AG08395 (cell line): ENCODE measurements at regions not wholly inside any gene's neighbourhood (a gene's known extent, or its start where the extent isn't known, plus 50 kb on each side); places are given as distances from the start of the nearest gene placed in this dataset.

Experiments
- DNase-seq: peaks from one replicate; pipeline ENCODE4 v3.0.0; 2012; ENCODE audit warnings: mixed read lengths, low spot score

DNA sequence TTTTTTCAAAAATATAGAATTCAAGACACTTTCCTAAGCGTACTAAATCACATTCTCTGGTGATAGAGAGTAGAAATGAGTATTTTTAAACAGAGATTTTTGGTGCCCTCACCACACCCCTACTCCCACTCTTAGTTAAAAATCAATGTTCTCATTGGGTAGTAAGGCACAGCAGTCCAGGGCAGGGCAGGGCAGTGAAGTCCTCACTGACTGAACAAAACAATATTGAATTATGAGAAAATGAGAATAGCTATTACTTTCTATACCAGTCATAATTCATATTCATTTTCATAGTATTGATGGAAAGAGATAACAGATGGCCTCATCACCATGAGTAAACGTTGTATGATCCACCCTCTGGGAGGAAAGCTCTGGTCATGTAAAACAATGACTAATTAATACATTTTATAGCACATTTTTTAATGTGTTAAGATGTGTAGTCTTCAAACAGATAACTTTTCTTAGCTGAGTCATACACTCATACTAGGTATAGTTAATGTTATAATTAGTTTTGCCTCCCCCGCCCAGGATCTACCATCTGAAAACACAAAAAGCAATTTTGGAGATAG is 686.1 kb downstream of the KCNJ3 start:
- no peak for DNase-seq

DNA sequence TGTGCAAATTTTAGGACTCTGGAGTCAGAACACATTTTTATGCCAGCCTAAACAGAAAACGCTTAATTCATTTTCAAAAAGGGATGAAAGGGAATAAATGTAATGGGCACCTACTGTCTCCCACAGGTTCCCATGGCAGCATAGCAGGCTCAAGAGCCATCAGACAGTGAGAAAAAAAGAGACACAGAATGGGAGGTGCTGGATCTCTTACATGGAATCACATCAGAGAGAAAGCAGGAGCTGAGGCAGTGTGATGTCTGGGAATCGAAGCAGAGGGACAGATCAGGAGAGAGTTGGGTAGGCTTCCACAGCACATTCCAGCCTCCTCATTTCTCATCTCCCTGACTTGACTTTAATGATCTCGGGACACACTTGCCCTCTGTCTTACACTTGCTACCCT is 684.3 kb downstream of the KCNJ3 start:
- no peak for DNase-seq

- no peak for DNase-seq
These were observed 682.9 kb downstream of the KCNJ3 start for GRCh38 chr2:155381436-155381835.

DNA sequence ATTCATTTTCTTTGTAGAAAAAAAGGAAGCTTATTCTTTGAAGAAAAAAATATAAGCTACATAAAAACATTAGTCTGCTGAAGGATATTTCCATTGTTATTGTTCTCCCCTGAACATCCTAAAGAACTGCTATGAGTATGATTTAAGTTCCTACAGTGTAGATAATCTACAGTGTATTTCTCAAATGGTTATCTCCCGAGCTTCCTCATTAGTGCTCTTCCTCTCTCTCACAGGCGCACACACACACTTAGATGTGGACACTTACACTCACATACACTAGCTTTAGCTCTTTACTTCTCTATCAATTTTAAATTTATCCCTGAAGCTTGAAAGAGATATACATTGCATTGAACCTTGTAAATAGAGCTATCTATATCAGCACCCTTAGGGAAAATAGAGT is 681.0 kb downstream of the KCNJ3 start:
- DNase-seq: no peak

GRCh38 chr2:155377931-155378444 is 679.5 kb downstream of the KCNJ3 start:
- DNase-seq: no peak

GRCh38 chr2:155377266-155377680 is 678.8 kb downstream of the KCNJ3 start:
- peak; percentile 33 for DNase-seq

DNA sequence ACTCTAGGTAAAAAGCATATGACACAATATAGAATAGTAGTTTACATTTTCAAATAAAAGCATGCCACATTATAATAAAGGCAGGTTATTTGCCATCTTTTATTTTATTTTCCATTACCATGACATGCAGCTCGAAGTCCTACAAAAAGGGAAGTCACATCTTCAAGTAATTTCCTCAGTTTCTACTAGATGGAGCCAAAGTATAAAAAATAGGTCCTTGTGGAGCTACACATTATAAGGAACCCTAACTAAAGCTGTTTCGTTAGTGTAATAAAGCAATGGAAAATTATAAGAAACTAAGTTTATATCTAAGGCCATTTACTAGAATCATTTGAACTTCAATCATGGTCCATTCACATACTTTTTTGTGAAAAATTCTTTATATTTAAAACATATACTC is 674.5 kb downstream of the KCNJ3 start:
- DNase-seq: no peak

DNA sequence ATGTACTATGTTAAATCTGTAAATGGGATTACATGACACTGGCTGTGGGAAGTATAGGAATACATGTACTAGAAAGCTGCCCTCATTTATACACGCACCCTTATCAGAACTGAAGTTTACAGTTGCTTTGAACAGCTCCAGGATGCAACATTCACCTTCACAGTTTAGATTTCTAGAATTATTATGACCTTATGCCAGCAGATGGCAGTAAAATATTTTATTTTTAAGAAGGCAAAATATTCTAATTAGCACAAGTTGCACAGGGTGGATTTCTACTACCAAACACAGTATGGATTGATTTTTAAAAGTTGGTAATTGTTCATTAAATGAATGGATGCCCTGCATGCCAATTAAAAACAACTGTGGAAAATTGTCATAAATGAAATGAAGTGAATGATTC is 670.4 kb downstream of the KCNJ3 start:
- no peak for DNase-seq

- DNase-seq: no peak
These were observed 666.3 kb downstream of the KCNJ3 start for GRCh38 chr2:155364766-155365165.

DNA sequence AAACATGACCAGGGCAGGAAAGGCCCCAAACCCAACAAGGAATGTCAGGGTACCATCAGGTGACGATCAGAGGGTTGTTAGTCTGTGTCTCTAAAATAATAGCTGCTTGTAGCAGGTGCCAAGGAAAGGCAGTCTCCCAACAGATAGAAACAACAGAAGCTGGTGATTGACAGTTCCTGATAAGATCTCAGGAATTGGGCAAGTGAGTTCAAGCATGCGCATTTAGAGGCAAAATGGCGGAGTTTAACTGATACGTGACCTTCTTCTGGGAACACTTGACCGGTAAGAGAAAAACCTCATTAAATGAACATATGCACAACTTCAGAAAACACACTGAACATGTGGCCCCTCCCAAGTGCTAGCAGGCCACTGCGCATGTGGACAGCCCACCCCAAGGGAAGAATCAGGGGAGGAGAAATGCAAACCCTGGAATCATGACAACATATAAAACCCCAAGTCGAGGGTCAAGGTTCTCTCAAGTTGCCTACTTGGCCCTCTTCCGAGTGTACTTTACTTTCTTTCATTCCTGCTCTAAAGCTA is 664.9 kb downstream of the KCNJ3 start:
- no peak for DNase-seq

DNA sequence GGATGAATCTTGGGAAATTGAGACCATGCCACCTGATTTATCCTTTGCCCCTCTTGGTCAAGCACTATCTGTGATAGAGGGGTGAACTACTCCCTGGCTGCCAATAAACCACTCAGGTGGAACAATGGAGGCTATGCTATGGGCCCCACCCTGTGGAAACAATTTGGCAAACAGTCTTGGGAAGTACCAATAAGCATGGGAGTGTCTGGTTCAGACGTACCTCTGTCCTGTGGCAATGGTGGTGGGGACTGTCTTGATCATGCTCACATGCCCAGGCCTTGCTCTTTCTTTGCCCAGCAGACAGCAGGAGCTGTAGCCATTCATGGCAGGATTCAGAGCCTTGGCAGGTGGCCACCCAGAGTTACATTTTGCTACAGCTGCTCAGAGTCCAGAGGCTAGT is 658.7 kb downstream of the KCNJ3 start:
- DNase-seq: no peak

- no peak for DNase-seq
These were observed 657.8 kb downstream of the KCNJ3 start for GRCh38 chr2:155356250-155356649.

- DNase-seq: no peak
These were observed 652.5 kb downstream of the KCNJ3 start for GRCh38 chr2:155350783-155351580.

DNA sequence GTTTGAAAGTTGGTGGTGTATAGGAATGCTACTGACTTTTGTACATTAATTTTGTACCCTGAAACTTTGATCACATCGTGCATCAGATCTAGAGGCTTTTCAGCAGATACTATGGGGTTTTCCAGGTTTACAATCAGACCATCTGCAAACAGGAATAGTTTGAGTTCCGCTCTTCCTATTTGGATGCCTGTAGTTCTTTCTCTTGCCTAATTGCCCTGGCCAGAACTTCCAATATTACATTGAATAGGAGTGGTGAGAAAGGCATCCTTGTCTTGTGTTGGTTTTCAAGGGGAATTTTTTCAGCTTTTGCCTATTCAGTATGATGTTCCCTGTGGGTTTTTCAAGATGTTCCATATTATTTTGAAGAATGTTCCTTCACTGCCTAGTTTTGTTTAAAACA is 633.5 kb downstream of the KCNJ3 start:
- no peak for DNase-seq

DNA sequence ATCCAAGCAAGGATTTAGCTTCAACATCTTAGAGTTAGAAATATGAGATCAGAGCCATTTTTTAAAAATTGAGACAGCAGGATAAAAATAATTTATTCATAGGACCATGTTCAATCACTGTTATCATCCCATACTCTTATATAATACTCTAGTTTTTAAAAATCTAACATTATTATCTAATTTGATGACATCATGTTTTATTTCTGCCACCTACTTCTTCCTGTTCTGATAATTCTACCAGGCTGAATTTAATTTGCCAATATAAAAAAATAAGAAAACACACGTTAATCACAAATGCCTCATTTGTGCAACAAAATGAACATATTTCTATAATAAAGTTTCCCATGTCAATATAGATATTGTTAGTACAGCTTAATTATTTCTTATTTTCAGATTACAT is 621.7 kb downstream of the KCNJ3 start:
- DNase-seq: no peak

DNA sequence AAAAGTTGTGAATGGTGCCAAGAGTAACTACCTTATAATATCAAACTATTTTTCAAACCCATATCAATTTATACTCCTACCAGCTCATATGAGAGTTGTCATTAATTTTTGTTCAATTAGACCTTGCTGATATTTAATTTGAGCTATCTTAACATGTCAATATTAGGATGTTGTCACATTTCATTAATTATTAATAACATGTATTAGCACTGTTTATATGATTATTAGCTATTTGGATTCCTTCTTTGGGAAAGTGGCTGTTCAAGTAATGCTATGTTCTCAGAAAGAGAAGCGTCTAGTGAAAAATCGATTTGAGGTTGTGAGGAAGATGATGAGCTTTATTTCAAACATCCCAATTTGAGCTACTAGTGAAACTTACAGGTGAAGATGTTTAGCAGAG is 620.2 kb downstream of the KCNJ3 start:
- no peak for DNase-seq

GRCh38 chr2:155315768-155316167 is 617.3 kb downstream of the KCNJ3 start:
- DNase-seq: no peak

DNA sequence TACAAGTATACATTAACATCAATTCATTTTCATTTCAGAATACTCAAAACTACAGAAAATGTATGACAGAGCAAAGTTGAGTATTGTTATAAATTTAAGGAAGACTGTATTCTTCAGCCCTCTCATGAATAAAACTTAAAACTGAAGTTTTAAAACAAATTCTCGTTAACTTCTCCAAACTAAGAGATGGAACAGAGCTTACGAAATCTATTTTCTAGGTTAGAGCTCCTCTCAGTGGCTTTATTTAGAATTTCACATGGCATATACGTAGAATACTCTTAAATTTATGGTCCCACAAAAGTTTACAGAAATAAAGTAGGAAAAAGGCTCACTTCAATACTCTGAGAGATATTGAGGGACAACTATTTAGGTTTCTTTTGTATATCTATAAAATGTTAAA is 612.1 kb downstream of the KCNJ3 start:
- DNase-seq: peak; percentile 1

DNA sequence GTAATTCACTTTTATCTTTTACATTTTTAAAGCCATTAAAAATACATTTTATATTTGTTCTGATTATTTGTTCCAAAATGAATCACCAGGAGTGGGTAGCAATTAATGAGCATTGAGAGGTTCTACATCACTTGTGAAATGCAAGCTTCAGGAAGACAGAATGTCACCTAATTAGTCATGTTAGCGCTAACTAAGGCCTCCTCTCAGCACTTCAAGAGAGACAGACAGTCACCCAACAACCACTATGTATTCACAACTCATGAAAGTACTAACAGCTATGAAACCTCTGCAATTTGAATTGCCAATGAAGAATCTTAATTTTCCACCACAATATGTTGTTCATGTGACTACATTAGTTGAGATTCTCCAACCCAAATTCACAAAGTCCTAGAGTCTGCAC is 611.0 kb downstream of the KCNJ3 start:
- no peak for DNase-seq

GRCh38 chr2:155308367-155309009 is 610.0 kb downstream of the KCNJ3 start:
- no peak for DNase-seq

GRCh38 chr2:155301221-155301620 is 602.7 kb downstream of the KCNJ3 start:
- DNase-seq: no peak

GRCh38 chr2:155298001-155298400 is 599.5 kb downstream of the KCNJ3 start:
- no peak for DNase-seq

DNA sequence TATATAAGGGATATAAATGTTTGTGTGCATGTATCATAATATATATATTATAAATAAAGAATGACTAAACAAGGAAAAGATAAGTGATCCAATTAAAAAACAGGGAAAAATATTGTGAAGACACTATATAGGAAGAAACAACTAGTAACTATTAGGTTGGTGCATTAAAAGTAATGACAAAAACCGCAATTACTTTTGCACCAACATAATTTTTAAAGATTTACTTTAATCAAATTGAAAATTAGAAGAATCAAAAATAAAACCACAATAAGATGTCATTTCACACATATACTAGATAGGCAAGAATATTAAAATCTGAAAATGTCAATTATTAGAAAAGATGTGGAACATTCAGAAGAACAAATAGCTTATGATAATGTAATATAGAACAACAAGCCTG is 595.9 kb downstream of the KCNJ3 start:
- DNase-seq: no peak
